Hepatocyte (in vitro differentiated cells): ENCODE measurements at regions not wholly inside any gene's neighbourhood (a gene's known extent, or its start where the extent isn't known, plus 50 kb on each side); places are given as distances from the start of the nearest gene placed in this dataset.

Source experiments
- CTCF ChIP-seq: fragments of 200-600 bp; sonication (generic); IDR thresholded peaks from 2 replicates; pipeline ENCODE4 v1.5.1; 2016; ENCODE audit warnings: antibody characterized with exemption, mild to moderate bottlenecking; ENCODE audit not compliant: poor library complexity
- EZH2 ChIP-seq: fragments of 200-600 bp; sonication (generic); IDR thresholded peaks from 2 replicates; pipeline ENCODE4 v1.6.1; 2016; ENCODE audit warnings: antibody characterized with exemption, mild to moderate bottlenecking, borderline replicate concordance

GRCh38 chr4:20483416-20483815 lies 216.8 kb upstream of the PACRGL start:
- TF ChIP-seq CTCF (no peak), EZH2 (no peak)
